22Rv1 (cell line): ENCODE measurements at regions not wholly inside any gene's neighbourhood (a gene's known extent, or its start where the extent isn't known, plus 50 kb on each side); places are given as distances from the start of the nearest gene placed in this dataset.
"Not testable (repeated sequence)": the region's sequence is repeated elsewhere in the genome, so short reads cannot be mapped to it uniquely, and the experiment has no call there.

Experiments used
- H3K27ac ChIP-seq: fragments of 450-650 bp; 2 replicates; pipeline ENCODE4 v1.5.1; 2017
- ZFX ChIP-seq: fragments of 450-650 bp; IDR thresholded peaks from 2 replicates; pipeline ENCODE4 v1.6.1; 2017; ENCODE audit warnings: antibody characterized with exemption, borderline replicate concordance
- TF ChIP-seq, protein P1 (sequence below): fragments of 450-650 bp; IDR thresholded peaks from 2 replicates; pipeline ENCODE4 v1.5.1; 2017; ENCODE audit warnings: mild to moderate bottlenecking

DNA sequence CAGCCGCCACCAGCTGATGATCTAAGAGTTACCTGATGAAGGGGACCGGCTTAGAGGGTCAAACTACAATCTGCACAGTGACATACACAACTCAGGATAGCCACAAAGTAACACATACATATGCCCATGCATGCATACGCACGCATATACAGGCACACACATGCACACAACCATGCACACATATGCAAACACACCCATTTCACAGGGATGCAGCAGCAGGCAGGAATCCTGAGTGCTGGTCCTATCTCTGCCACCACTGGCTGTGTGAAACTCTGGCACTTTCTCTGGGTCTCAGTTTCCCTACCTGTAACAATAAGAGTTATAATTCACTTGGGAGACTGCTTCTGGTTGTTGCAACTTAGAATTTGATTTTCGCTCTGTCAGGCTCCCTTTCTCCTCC lies 520.2 kb downstream of the PTPRU start:
- TF ChIP-seq ZFX: no peak
- TF ChIP-seq, protein P1, sequence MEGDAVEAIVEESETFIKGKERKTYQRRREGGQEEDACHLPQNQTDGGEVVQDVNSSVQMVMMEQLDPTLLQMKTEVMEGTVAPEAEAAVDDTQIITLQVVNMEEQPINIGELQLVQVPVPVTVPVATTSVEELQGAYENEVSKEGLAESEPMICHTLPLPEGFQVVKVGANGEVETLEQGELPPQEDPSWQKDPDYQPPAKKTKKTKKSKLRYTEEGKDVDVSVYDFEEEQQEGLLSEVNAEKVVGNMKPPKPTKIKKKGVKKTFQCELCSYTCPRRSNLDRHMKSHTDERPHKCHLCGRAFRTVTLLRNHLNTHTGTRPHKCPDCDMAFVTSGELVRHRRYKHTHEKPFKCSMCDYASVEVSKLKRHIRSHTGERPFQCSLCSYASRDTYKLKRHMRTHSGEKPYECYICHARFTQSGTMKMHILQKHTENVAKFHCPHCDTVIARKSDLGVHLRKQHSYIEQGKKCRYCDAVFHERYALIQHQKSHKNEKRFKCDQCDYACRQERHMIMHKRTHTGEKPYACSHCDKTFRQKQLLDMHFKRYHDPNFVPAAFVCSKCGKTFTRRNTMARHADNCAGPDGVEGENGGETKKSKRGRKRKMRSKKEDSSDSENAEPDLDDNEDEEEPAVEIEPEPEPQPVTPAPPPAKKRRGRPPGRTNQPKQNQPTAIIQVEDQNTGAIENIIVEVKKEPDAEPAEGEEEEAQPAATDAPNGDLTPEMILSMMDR: no peak
- H3K27ac ChIP-seq: no peak overlapping the region

DNA sequence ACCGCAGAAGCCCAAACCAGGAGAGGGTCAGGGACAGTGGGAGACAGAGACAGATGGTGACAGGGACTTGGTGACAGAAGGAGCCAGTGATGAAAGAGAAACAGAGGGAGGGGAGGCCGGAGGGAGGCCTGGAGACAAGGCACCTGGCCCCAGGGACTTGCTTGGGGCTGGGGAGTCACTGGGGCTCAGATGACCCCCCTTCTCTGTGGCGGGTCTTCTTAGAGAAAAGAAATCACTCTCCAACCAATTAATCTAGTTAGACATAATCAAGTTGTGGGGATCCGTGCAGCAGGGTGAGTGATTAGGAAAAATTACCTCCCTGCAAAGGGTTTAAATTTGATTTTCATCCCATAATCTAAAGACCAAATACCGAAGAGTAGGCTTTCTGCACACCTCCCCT lies 519.8 kb downstream of the PTPRU start:
- no peak for TF ChIP-seq ZFX
- TF ChIP-seq, protein P1: no peak
- no peak overlapping the region for H3K27ac ChIP-seq

DNA sequence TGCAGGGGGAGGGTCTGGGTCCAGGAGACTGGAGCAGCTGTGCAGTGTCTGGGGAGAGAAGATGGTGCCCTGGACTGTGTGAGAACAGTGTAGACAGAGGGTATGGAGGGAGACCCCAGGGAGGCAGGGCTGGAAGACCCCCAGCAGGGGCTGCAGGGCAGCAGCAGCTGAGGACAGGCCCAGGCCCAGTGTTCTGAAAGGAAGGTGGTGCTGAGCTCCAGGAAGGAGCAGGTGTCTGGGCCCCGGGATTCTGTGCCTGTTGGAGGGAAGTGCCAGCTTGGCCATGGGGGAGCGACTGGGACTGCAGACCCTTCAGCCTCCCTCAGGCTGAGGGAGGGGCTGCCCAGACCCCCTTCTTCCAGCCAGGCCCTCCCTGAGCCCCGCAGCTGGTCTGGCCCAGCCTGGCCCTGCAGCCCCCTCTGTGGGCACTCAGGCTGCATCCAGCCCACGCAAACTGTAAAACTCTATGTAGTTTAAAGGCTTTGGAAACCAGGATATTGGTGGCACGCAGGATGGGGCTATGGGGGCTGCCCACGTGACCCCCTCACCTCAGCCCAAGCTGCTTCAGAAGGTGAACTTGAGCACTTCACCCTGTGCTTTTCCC lies 519.2 kb downstream of the PTPRU start:
- H3K27ac ChIP-seq: not testable (repeated sequence)

DNA sequence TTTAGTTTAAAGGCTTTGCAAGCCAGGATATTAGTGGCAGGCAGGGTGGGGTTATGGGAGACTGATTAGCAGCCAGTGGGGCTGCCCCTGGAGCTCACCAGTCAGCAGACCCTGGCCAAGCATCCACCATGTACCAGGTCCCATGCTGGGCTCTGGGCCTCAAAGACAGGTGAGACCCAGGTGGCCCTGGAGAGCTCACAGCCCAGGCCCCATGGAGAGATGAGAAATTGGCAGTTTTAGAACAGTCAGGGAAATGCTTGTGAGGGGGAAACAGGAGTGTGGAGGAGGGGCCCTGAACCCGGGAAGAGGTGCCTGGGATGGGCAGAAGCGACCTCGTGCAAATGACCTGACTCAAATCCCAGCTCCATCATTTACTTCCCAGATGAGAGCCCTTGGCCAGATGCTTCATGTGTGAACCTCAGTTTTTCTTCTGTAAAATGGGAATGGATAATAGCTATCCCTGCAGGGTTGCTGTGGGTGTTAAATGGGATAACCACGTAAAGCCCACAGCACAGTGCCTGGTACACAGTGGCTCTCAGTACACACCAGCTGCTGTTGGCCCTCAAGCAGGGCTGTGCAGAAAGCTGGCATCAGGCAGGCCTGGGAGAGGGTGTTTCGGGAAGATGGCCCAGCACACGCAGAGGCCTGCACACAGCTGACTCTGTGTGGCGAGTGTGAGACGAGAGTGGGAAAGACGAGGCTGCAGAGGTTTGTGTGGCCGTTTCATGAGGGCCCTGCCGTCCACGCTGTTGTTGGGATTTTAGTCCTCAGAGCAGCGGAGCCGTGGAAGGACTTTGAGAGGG lies 518.5 kb downstream of the PTPRU start:
- no peak for TF ChIP-seq ZFX
- TF ChIP-seq, protein P1: no peak
- no peak overlapping the region for H3K27ac ChIP-seq

DNA sequence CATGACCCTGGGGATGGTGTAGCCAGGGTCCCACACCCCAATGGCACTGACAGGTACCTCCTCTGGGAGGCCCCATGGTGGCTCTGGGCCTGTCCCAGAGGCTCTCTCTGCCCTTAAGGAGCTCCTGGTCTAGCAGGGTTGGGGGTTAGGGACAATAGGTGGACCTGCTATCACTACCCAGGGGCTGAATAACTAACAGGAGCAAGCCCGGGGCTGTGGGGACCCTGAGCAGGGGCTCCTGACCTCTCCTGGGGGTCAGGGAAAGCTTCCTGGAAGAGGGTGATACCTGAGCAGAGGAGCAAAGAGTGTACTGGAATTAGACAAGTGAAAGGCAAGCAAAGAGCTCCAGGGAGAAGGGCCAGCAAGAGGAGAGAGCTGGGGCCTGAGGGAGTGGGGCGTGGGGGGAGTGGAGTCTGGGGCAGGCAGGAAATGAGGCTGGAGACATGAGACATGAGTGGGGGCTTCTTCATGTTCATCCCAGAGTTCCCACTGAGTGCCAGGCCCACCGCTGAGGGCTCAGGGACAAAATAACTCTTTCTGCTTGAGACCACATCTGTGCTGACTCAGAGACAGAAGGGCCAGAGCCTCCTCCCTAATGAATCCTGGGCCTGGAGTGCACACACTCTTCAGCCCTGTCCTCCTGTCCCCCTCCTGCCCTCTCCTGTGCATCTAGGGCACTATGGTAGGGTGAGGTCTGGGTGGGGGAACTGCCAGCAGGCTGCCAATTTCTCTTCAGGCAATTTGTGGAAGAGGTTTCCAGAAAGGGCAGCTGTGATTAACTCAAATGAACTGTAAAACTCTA lies 517.6 kb downstream of the PTPRU start:
- no peak overlapping the region for H3K27ac ChIP-seq
- TF ChIP-seq, protein P1: no peak
- no peak for TF ChIP-seq ZFX

DNA sequence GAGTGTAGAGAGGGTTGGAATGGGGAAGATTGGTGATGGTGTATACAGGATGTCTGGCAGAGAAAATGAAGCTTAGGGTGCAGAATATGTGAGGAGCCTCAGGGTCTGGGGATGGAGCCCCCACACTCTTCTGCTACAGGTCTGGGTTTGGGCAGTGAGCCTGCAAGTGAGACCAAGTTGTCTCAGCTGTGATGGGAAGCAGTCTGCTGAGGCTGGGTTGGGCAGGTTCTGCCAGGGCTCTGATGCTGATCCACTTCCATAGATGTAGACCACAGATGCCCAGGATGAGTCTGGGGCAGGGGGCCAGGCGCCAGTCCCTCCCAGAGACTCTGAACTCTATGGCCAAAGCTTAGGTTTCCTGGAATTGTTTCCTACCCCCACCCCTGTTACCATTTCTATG lies 516.9 kb downstream of the PTPRU start:
- H3K27ac ChIP-seq: no peak overlapping the region
- TF ChIP-seq, protein P1: no peak
- TF ChIP-seq ZFX: no peak

DNA sequence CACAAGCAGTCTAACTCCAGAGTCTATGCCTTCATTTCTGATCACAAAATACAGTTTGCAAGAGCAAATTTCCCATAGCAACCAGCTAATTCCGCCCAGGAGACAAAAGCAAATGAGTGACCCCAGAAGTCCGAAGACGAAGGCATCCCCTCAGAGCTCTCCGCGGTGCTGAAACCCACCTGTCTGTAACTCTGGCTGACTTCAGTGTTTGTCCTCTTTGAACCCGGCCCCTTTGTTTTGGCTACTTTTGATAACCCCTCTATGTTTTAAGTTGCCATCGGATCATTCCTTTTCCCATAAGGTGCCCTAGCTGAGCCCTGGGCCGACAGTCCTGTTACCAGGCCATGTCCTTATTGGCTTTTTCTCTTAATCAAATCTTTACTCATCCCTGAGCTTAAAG lies 515.8 kb downstream of the PTPRU start:
- H3K27ac ChIP-seq: no peak overlapping the region
- TF ChIP-seq ZFX: no peak
- TF ChIP-seq, protein P1: no peak
